GM12878 (cell line): ENCODE measurements at regions not wholly inside any gene's neighbourhood (a gene's known extent, or its start where the extent isn't known, plus 50 kb on each side); places are given as distances from the start of the nearest gene placed in this dataset.

ENCODE experiments used
- ATAC-seq: fragments of 200-7000 bp; cut with Tn5 transposase; 3 replicates; pipeline ENCODE4 v1.9.1; 2020; ENCODE audit warnings: mild to moderate bottlenecking, moderate library complexity
- BruUV-seq: library from RNA; stranded (reverse); fragments of 400-500 nt; replicated peaks from 2 replicates; lab custom pipeline; 2021; lab: Mats Ljungman, UMichigan
- CTCF ChIA-PET: fragments of 300-600 bp; sonication (Branson Sonifier 250); formaldehyde crosslinking; extraction: SDS; loops from one replicate; lab custom pipeline; 2021; ENCODE audit warnings: inconsistent platforms; lab: Yijun Ruan, JAX
- POLR2A ChIA-PET: fragments of 350-600 bp; formaldehyde crosslinking; extraction: SDS; loops from one replicate; lab custom pipeline; 2021; ENCODE audit warnings: inconsistent platforms; lab: Charles Lee
- RAD21 ChIA-PET: fragments of 300-600 bp; sonication (Branson Sonifier 250); formaldehyde crosslinking; loops from one replicate; lab custom pipeline; 2023; ENCODE audit warnings: antibody characterized with exemption; ENCODE audit not compliant: unreplicated experiment; lab: Charles Lee
- SMC1A ChIA-PET: fragments of 300-600 bp; sonication (Branson Sonifier 250); formaldehyde crosslinking; loops from one replicate; lab custom pipeline; 2023; ENCODE audit not compliant: unreplicated experiment, uncharacterized antibody; lab: Charles Lee
- DNase-seq: peaks from one replicate; pipeline ENCODE4 v3.0.0-alpha.2; 2011; ENCODE audit warnings: low read depth, low spot score
- FAIRE-seq: peaks from 3 replicates; lab custom pipeline; 2011; peaks lifted over from hg19 to GRCh38; lab: Jason Lieb, UNC
- H2AFZ ChIP-seq: 2 replicates; pipeline ENCODE4 v1.6.0; 2011; ENCODE audit warnings: low read depth, low read length, control low read depth; ENCODE audit not compliant: control insufficient read depth
- H3K27ac ChIP-seq: 2 replicates; pipeline ENCODE4 v1.5.1; 2011; ENCODE audit warnings: control low read depth; ENCODE audit not compliant: control insufficient read depth, insufficient read depth
- H3K27me3 ChIP-seq, 2 experiments: replicated peaks in 1 of 2; 2 replicates each; pipeline versions ENCODE4 v1.6.0 to v1.6.1; 2011; ENCODE audit warnings: low read length in 1 of 2; ENCODE audit not compliant: control insufficient read depth in 2 of 2, insufficient read depth in 2 of 2
- H3K36me3 ChIP-seq, 2 experiments: 2 replicates each; pipeline ENCODE4 v1.5.1; 2011; ENCODE audit warnings: low read length in 1 of 2; ENCODE audit not compliant: control insufficient read depth in 2 of 2, insufficient read depth in 2 of 2
- H3K4me1 ChIP-seq: 2 replicates; pipeline ENCODE4 v1.6.1; 2011; ENCODE audit warnings: mild to moderate bottlenecking, low read length, moderate library complexity, mixed read lengths; ENCODE audit not compliant: control insufficient read depth, insufficient read depth
- H3K4me2 ChIP-seq: 2 replicates; pipeline ENCODE4 v1.6.0; 2011; ENCODE audit warnings: control low read depth; ENCODE audit not compliant: control insufficient read depth, insufficient read depth
- H3K4me3 ChIP-seq: fragments of 200-600 bp; sonication (generic); 2 replicates; pipeline ENCODE4 v1.5.1; 2016
- H3K79me2 ChIP-seq: 2 replicates; pipeline ENCODE4 v1.6.0; 2011; ENCODE audit warnings: low read length; ENCODE audit not compliant: control insufficient read depth, insufficient read depth
- H3K9ac ChIP-seq: 2 replicates; pipeline ENCODE4 v1.8.0; 2011; ENCODE audit warnings: low read length, control low read depth, mixed read lengths; ENCODE audit not compliant: control insufficient read depth, insufficient read depth
- H3K9me3 ChIP-seq: replicated peaks from 3 replicates; pipeline ENCODE4 v1.5.1; 2011; ENCODE audit warnings: mild to moderate bottlenecking, low read length; ENCODE audit not compliant: control insufficient read depth, insufficient read depth
- H4K20me1 ChIP-seq: 2 replicates; pipeline ENCODE4 v1.6.0; 2011; ENCODE audit not compliant: control insufficient read depth, insufficient read depth
- BCL11A ChIP-seq: IDR thresholded peaks from 2 replicates; pipeline ENCODE4 v1.6.1; 2011; ENCODE audit warnings: low read depth, low read length
- EED ChIP-seq: sonication (generic); IDR thresholded peaks from 2 replicates; pipeline ENCODE4 v1.6.1; 2016; ENCODE audit warnings: antibody characterized with exemption, low read depth
- IKZF1 ChIP-seq: fragments of 450-650 bp; conservative IDR thresholded peaks from 2 replicates; pipeline ENCODE4 v1.6.1; 2017; ENCODE audit warnings: antibody characterized with exemption, mild to moderate bottlenecking
- JUND ChIP-seq: IDR thresholded peaks from 2 replicates; pipeline ENCODE4 v1.6.1; 2012; ENCODE audit warnings: low read depth, mild to moderate bottlenecking, low read length, improper control_type of control experiment, moderate library complexity
- YBX1 ChIP-seq: fragments of 450-650 bp; IDR thresholded peaks from 2 replicates; pipeline ENCODE4 v1.6.1; 2016; ENCODE audit warnings: antibody characterized with exemption
- ZBED1 ChIP-seq: IDR thresholded peaks from 2 replicates; pipeline ENCODE4 v1.6.1; 2016; ENCODE audit warnings: borderline replicate concordance
- ZNF207 ChIP-seq: fragments of 450-650 bp; IDR thresholded peaks from 2 replicates; pipeline ENCODE4 v1.6.1; 2014; ENCODE audit warnings: antibody characterized with exemption, mild to moderate bottlenecking, borderline replicate concordance
- WGBS: methylation state at CpG from one replicate; pipeline ENCODE4 v1.1.6; 2016; ENCODE audit warnings: low lambda C conversion rate; ENCODE audit not compliant: insufficient replicate concordance, insufficient coverage; ENCODE audit errors: missing lambda C conversion rate; 5-methylcytosine and 5-hydroxymethylcytosine counted together
- in situ Hi-C: fragments of 300-500 bp; cut with MboI; formaldehyde crosslinking; loops from 9 replicates; pipeline ENCODE4 v1.14.3; 2018; ENCODE audit warnings: mixed read lengths
- intact Hi-C: fragments of 100-400 bp; cut with micrococcal nuclease; formaldehyde crosslinking; loops from one replicate; pipeline ENCODE4 v1.14.2; 2022; ENCODE audit not compliant: unreplicated experiment

GRCh38 chr10:100618632-100619255 is 83.0 kb downstream of the HIF1AN start (continued):
- no peak for TF ChIP-seq JUND
- no peak for TF ChIP-seq YBX1

GRCh38 chr10:100620087-100620835 is 84.5 kb downstream of the HIF1AN start:
- no peak for DNase-seq
- intact Hi-C loops, result no loop called here
- ChIA-PET SMC1A (no interaction called here), CTCF (no interaction called here), POLR2A (interaction anchor here (1.0 kb wide), 1 partner anchor 10 kb away, joined by 4 read pairs; no protein-coding TSS in a partner anchor), RAD21 (no interaction called here)
- Histone ChIP-seq H3K27ac (no peak overlapping the region), H4K20me1 (no peaks in the 10 kb centered on the region), H3K27me3 (peaks cover 0 to 8% of the 10 kb centered on the region in 2 experiments; a peak in 3 of 4 replicates), H3K36me3 (no peaks in the 10 kb centered on the region), H3K4me1 (no peaks in the 10 kb centered on the region), H3K79me2 (no peaks in the 10 kb centered on the region), H3K4me2 (no peak overlapping the region), H3K9ac (no peak overlapping the region), H2AFZ (no peak overlapping the region), H3K9me3 (no peaks in the 10 kb centered on the region), H3K4me3 (no peak overlapping the region)
- no peak for FAIRE-seq
- no peak for TF ChIP-seq BCL11A
- TF ChIP-seq EED, result no peak
- TF ChIP-seq ZBED1, result no peak
- no peak for TF ChIP-seq ZNF207
- TF ChIP-seq IKZF1, result no peak
- in situ Hi-C loops, result no loop called here
- BruUV-seq, result no TSS peak
- ATAC-seq, result no peak
- WGBS, result 54% methylated on average over 6 of the region's 6 CpGs
